GM18868 (cell line): ENCODE measurements at regions not wholly inside any gene's neighbourhood (a gene's known extent, or its start where the extent isn't known, plus 50 kb on each side); places are given as distances from the start of the nearest gene placed in this dataset.
A peak's percentile ranks its signal among the peaks of the same experiment; 100 is the strongest.

Experiments used
- ATAC-seq: cut with Tn5 transposase; IDR thresholded peaks from one replicate; pipeline ENCODE4 v1.9.1; 2021; ENCODE audit warnings: mild to moderate bottlenecking, moderate library complexity; ENCODE audit not compliant: unreplicated experiment

DNA sequence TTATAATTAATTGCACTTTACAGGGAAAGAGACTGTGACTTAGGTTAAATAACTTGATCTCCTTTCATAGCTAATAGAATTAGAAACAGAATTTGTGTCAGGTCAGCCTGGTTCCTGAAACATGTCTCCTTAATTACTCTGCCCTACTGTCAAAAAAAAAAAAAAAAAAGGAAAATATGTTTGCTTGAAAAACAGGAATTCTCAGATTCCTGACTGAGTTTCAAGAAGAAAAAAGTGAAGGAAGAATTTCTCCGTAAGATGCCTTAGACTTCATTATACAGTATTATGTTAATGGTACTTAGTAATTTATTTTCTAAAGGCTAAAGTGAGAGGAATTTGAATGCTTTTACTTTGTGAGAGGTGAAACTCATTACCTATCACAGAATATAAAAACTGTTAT, 118.4 kb upstream of the REG3G start:
- ATAC-seq: no peak

- ATAC-seq: no peak
Measured at GRCh38 chr2:78908973-78909372, 116.5 kb upstream of the REG3G start.

DNA sequence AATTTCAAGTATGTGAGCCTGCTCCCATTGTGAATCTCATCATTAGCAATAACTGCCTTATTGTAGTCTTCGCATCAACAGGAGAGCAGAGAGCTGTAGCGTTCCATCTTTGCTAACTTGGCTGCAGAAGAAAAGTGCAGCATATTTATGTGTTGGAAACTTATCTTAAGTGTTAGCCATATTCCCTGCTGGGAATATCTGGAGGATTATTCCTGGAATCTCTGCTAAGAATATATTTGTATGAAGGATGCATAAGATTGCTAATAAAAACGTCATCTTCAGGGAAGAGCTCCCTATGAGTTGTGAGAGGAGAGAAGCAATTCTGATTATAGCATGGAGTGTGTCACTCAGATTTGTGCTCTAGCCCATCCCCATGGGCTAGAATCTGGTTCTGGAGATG, 115.1 kb upstream of the REG3G start:
- ATAC-seq: no peak

- ATAC-seq: no peak
Measured at GRCh38 chr2:78913257-78913656, 112.2 kb upstream of the REG3G start.

DNA sequence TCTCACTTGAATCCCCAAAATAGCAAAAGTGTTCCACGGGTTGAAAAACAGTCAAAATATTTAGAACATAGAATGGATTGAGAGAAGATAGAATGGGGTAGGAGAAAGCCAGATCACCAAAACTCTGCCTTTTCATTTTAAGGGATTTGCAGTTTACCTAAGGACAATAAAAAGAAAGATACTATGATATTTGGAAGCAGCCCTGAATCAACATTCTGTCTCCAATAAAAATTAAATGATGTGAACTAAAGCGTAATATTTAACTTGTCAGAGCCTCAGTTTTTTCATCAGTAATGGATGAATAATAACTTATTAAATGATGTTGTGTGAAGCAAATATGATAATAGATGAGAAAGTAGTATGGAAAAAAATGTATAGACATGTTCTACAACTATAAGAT, 100.2 kb upstream of the REG3G start:
- no peak for ATAC-seq

DNA sequence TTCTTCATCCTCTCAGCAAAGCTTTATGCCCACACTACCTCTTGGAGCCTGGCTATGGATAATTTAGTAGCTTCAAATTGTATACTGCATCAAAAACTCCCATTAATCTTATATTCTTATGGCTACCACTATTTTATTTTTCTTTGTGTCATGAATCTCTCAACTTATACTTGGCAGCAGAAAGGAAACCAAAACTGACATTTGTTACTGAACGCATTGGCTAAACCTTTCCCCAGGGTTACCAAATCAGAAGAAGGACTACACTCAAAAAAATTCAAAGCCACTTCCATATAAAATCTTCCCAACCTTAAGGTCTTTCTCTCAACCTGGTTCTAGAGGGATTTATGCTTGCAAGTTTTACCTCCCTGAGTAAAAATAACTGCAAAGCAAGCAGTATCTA, 97.0 kb upstream of the REG3G start:
- ATAC-seq: peak; percentile 58

- ATAC-seq: peak; percentile 79
Measured at GRCh38 chr2:78940998-78941397, 84.5 kb upstream of the REG3G start.

DNA sequence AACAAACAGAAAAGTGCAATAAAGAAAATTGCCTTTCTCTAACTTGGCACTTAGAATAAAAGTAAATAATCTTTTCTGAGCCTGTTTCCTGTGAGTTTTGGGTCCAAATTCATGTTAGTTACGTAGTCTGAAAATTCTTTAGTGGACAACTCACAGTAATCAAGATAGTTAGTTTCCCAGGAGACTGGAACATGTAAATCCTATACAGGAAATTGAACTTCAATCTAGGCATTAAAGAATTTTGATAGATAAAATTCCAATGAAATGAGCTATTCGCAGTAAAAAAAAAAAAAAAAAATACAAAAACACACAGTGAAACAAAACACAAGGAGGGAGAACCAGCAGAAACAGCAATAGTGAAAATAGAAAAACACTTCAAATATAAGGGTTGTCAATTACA, 83.8 kb upstream of the REG3G start:
- no peak for ATAC-seq

DNA sequence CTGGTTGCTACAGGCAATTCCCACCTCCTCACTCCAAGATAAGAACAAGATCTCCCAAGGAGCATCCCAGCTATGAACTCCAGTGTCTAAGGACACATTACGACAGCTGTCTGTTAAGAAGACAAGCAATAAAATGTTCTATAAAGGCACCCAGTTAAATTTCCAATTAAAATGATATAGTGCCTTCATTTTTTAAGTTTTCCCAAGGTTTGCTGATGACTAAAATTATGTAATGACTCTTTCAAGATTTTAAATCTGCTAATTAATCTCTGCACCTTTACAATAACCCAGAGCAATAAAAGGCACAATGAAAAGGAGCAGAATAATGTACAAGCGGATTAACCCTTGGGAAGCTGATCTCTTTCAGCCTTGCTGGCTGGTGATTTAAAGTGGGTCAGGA, 61.6 kb upstream of the REG3G start:
- no peak for ATAC-seq

DNA sequence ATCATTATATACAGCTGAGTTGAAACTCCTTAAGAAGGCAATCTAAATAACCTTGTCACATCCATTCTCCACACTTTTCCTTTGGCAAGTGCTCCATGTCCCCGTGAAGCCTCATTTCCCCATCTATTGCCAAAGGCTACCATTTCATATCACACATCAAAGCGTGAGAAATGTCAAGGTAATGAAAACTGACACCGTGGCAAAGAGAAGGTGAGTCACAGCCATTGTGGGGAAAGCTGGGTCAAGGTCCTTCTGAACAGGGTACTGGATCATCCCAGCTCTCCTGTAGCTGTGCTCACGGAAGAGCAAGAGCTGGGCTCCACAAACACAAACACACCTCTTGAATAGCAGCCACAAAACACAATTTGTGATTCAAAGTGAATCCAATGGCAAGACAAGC, 58.2 kb upstream of the REG3G start:
- no peak for ATAC-seq

DNA sequence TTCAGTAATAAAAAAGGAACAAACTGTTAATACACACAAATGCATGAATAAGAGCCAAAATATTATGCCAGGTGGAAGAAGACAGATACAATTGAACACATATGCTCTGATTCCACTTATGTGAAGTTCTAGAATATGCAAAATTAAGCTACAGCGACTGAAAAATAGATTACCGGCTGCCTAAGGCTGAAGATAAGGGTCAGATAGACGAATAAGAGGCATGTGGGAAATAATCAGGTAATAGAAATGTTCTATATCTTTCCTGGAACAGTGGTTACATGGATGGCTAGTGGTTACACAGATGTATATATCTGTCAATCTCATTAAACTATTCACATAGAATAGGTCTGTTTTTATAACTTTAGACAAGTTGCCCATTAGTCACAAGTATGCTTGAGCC, 51.9 kb upstream of the REG3G start:
- no peak for ATAC-seq
